Stimulated activated CD4-positive, alpha-beta T cell treated with anti-CD3 and anti-CD28 coated beads, TNF-alpha, amount 100 ng/mL, for 24 hours (primary cell): ENCODE measurements at regions not wholly inside any gene's neighbourhood (a gene's known extent, or its start where the extent isn't known, plus 50 kb on each side); places are given as distances from the start of the nearest gene placed in this dataset.
"Not testable (repeated sequence)": the region's sequence is repeated elsewhere in the genome, so short reads cannot be mapped to it uniquely, and the experiment has no call there.

Experiments used
- DNase-seq, 3 experiments: peaks; one replicate each; pipeline ENCODE4 v3.0.0-alpha.2; 2020; ENCODE audit warnings: low read depth in 3 of 3

DNA sequence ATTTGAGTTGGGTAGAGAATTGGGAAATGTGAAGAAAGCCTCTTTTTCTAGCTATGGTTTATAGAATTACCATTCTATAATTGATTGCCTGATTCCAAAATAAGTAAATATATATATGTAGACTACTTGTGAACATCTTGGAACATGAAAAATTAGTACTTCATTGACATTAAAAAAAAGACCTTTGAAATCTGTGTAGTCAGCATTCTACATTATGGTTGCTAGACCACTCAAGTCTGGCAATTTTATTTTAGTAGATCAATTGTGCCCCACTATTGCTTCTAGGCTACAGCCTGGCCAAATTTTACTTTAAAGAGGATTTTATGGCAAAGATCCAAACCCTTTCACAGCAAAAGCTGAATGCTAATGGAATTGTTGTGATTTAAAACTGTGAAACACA lies 279.8 kb downstream of the IKZF2 start:
- no peak for DNase-seq

- no peak for DNase-seq
Measured at GRCh38 chr2:212864186-212864585, 287.2 kb downstream of the IKZF2 start.

- DNase-seq, result peak in 2 of 3 experiments; percentile 0 to 7
Measured at GRCh38 chr2:212863185-212863588, 288.2 kb downstream of the IKZF2 start.

DNA sequence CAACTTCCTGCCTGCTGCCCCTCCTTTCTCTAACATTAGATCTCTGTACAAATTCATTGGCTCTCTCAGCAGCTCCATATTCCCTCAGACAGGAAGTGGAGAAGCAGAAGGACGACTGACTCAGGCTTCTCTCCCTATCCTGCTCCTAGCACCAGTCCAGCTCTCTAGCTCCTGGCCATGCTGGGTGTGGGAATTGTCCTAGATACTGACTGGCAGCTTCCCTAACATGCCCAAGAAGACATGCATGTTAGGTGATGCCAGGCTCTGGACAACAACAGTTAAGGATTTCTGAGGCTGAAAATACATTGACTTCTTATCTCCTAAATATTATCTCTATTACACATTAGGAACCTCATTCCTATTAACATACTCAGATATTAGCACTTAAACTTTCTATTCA lies 292.9 kb downstream of the IKZF2 start:
- DNase-seq, result no peak

DNA sequence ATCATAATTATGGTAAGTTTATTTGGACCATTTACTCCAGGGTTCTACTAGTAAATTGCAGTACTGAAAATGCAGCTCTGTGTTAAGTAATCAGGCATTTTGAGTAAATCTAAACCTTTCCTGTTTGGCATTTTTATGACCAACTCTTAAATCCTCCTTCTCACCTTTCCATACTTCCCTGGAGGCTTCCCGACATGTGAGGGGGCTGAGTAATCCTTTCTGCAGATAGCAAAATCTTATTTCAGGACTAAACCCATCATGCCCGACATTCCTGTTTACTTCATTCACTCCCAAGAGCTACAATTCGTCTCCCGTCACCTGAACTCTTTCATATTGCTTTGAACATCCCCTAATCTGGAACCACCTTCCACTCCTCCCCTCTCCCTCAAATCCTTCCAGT lies 296.6 kb downstream of the IKZF2 start:
- DNase-seq, result no peak

DNA sequence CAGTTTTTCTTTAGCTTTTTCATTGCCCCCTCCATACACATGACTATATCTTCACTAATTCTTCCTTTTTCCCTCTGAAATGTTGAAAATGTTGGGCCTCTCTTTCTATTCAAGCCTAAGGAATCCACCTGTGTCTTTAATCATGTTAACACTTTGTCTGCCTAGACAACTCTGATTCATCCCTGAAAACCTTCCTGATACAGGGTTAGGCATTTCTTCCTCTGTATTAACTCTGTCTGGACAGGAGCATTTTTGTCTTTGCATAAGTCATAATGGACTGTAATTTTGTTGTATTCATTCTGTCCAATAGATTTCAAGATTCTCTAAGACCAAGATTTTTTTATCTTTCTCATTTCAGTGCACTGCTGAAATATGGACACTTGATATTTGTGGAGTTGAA lies 297.3 kb downstream of the IKZF2 start:
- DNase-seq, result no peak

GRCh38 chr2:212845941-212846340 lies 305.5 kb downstream of the IKZF2 start:
- no peak for DNase-seq

DNA sequence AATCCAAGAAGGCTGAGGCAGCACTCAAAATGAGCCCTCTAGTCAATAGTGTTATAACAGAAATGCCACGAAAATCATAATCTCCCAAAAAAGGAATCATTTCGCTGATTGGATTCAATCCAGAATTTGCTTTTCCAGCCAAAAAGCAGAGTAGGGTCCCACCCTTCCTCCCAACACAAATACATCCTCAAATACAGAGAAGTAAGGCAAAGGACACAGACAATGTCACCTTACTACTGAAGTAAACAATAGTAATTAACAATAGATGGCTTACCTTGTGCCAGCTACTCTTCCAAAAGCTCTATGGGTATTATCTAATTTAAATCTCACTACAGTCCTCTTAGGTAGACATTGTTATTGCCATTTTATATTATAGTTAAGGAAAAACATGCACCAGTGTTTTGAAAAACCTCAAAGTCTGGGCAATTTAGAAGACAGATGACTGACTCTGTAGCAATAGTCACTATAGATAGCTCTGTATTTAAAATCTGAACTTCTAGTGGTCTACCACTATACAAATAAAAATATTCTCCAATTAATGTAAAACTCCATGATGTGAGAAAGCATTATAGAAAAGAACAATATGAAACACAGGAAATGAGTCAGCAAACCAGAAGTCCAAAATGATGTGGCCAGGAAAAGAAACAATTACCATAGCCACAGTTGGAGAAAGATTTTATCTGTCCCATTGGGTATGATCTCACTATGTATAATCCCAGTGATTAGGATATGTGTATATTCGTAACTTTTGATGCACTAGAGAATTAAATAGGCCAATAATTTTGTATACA lies 305.0 kb upstream of the ERBB4 start:
- DNase-seq, result no peak

- DNase-seq, result no peak
Measured at GRCh38 chr2:212842544-212843185, 304.1 kb upstream of the ERBB4 start.

DNA sequence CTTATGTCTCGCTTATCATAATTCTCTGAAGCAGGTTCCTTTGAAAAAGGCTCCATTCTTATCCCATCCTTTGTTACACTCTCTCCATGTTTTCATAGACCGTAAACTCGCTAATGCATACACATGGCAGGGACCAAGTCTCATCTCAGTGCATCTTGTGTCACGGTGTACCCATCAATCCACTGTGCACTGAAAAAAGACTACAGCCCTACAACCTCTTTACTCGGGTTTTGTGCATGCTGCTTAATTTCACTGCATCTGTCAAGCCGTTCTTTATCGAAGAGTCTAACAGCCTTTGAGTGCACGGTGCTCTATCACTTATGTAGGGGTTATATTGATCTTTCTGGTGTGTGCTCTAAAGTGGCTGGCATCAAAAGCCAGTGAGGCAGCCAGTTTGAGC lies 302.9 kb upstream of the ERBB4 start:
- DNase-seq, result no peak

DNA sequence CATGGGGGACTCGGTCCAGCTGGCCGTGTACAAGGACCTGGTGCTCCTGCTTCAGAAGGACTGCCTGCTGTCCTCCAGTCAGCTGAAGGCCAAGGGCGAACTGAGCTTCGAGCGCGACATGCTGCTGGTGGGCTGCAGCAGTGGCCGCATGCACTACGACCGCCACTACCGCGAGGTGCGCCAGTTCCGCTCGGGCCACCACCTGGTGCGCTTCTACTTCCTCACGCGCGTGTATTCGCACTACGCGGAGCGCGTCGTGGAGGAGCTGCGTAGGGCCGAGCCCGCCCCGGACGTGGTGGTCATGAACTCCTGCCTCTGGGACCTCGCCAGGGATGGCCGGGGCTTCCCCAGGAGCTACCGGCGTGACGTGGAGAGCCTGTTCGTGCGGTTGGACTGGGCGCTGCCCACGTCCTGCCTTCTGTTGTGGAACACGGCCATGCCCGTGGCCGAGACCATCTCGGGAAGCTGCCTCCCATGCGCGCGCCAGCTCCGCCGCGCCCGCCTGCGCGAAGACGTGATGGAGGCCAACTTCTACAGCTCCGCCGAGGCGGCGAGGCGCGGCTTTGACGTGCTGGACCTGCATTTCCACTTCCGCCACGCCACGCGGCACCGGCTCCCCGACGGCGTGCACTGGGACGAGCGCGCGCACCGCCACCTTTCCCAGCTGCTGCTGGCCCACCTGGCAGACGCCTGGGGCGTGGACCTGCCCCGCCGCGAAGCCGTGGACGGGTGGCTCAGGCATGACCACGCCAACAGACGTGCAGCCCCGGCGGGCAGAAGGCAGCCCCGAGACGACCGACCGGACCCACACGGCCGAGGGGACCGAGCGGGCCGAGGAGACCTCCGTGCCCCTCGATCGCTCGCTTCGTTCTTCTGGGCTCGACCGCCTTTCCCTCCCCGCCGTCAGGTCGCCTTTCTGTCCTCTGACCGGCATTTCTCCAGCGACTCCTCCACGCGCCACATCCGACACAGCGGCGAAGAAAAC lies 293.9 kb upstream of the ERBB4 start:
- DNase-seq, result no peak

DNA sequence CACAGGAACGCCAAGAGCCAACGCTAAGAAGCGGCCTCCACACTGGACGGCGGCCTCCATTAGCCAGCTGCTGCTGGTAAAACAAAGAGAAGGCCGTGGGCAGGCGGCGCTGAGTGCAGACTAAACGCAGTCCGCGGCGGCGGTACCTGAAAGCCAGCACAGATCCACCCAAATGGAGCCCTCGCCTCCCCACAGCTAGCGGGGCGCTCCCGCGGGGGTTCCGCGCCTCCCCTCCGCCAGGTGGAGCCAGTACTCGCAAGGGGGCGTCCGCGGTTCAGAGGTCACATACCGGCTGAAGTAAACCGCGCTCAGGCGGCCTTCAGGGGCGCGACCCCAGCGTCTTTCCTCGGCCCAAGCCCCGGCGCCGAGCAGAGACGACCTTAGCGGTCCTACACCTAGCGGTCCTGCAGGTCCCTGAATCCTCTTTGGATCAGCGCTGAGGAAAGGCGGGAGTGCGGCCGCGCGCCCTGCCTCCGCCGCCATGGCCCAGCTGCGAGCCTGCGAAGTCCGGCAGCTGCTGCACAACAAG lies 293.1 kb upstream of the ERBB4 start:
- DNase-seq, result no peak

GRCh38 chr2:212816267-212816666 lies 277.7 kb upstream of the ERBB4 start:
- DNase-seq, result no peak

- no peak for DNase-seq
Measured at GRCh38 chr2:212815453-212815852, 276.9 kb upstream of the ERBB4 start.

- no peak for DNase-seq
Measured at GRCh38 chr2:212814941-212815340, 276.3 kb upstream of the ERBB4 start.

DNA sequence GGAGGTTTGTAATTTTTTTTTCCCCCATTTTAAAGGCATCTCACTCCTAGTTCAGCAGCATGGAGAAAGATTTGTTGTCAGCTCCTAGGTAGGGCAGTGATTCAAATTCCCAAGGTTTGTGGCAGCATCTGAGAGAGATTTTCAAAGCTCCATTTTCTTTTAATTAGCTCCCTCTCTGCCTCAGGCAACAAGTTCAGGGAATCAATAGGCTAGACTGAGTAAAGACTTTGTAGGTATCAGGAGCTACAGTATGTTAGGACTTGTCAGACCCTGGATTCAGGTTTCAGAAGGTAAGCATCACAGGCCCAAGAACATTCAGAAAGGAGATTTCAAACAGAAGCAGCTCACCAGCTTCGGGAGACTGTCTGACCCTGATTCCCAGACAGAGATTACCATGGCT lies 273.3 kb upstream of the ERBB4 start:
- DNase-seq, result no peak

DNA sequence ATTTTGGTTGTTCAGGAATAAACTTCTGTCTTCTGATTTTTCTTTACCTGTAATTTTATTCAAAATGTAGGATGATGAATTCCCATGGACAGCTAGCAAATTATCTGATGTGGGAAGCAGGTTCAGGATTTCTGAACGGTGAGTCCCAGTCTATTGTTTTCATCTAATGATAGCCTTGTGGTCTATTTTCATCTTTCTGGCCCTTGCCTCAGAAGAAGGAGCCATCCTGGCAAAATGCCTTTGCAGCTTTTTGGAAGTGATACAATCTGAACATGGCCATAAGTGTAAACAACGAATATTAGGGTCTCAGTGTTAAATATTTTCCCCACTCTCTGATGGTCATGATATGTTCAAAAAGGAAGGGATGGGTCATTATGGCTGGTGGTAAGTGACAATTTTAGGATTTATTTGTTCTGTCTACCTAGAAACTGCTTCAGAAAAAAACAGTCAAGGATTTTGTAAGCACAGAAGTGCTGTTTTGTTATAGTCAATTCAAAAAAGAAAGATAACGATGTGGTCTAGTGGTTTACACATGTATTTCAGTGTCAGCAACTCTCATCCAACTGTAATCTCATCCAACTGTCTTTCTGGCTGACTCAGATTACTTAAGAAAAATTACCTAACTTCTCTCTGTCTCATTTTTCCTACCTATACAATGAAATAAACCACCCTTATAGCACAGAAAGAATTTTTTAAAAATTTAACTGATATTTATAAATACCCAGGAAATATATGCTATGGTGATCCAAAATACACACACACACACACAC lies 272.6 kb upstream of the ERBB4 start:
- no peak for DNase-seq

- no peak for DNase-seq
Measured at GRCh38 chr2:212797484-212798205, 259.0 kb upstream of the ERBB4 start.

GRCh38 chr2:212794471-212794870 lies 255.9 kb upstream of the ERBB4 start:
- DNase-seq, result no peak

GRCh38 chr2:212791569-212791968 lies 253.0 kb upstream of the ERBB4 start:
- no peak for DNase-seq

- DNase-seq, result not testable (repeated sequence)
Measured at GRCh38 chr2:212786088-212786487, 247.5 kb upstream of the ERBB4 start.
